Stimulated activated CD4-positive, alpha-beta T cell treated with anti-CD3 and anti-CD28 coated beads, Interleukin-15, amount 100 ng/mL, for 24 hours (primary cell): ENCODE measurements at regions not wholly inside any gene's neighbourhood (a gene's known extent, or its start where the extent isn't known, plus 50 kb on each side); places are given as distances from the start of the nearest gene placed in this dataset.

ENCODE experiments used
- DNase-seq: peaks from one replicate; pipeline ENCODE4 v3.0.0-alpha.2; 2020

GRCh38 chr16:85173981-85174751, 61.9 kb upstream of the CIBAR2 start:
- DNase-seq = no peak

GRCh38 chr16:85174871-85175723, 62.8 kb upstream of the CIBAR2 start:
- no peak for DNase-seq

DNA sequence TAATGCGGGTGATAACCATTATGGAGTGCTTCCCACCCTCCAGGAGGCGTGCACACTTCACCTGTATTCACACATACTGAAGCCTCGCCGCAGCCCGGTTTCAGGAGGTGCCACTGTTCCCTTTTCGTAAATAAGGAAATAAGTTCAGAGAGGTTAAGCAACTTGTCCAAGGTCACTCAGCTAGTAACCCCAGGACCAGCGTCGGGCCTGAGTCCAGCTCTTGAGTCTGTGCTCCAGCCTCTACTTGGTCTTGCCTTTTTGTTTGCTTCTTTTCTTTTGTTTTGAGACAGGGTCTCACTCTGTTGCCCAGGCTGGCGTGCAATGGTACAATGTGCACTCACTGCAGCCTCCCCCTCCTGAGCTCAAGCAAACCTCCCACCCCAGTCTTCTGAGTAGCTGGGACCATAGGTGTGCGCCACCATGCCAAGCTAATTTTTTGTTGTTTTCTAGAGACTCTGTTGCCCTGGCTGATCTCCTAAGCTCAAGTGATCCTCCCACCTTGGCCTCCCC, 63.5 kb upstream of the CIBAR2 start:
- no peak for DNase-seq

- no peak for DNase-seq
Observed at GRCh38 chr16:85176541-85177447, 64.5 kb upstream of the CIBAR2 start.

- DNase-seq = no peak
Observed at GRCh38 chr16:85177448-85177846, 65.2 kb upstream of the CIBAR2 start.

GRCh38 chr16:85178006-85178591, 65.8 kb upstream of the CIBAR2 start:
- DNase-seq = no peak

GRCh38 chr16:85178596-85178995, 66.3 kb upstream of the CIBAR2 start:
- DNase-seq = no peak

DNA sequence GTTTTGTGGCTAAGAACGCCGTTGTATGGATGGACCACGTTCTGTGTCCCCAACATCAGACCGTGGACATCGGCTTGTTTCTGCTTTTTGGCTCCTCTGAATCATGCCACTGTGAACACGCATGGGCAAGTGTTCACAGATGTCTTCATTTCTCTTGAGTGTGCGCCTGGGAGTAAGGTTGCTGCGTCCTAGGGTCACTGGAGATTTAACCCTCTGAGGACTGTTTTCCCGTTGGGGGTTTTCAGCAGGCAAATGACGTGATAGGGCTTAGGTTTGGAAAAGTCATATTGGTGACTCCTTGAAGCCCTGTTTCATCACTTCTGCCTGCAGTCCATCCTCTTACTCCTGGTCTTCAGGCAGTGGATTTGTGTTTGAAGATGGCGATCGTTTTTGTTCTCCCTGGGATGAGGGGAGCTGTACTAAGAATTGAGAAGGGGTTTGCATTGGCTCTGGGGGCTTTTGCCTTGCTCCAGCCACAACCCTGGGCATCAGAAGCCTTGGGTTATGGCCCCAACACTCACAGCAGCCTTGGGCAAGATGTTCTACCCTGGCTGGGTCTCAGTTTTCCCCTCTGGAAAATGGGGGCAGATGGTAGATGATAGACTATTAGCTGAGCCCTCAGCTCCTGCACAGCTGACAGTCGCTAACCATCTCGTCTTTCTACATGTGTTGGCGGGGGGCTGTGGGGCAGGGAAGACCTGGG, 67.2 kb upstream of the CIBAR2 start:
- DNase-seq = no peak

DNA sequence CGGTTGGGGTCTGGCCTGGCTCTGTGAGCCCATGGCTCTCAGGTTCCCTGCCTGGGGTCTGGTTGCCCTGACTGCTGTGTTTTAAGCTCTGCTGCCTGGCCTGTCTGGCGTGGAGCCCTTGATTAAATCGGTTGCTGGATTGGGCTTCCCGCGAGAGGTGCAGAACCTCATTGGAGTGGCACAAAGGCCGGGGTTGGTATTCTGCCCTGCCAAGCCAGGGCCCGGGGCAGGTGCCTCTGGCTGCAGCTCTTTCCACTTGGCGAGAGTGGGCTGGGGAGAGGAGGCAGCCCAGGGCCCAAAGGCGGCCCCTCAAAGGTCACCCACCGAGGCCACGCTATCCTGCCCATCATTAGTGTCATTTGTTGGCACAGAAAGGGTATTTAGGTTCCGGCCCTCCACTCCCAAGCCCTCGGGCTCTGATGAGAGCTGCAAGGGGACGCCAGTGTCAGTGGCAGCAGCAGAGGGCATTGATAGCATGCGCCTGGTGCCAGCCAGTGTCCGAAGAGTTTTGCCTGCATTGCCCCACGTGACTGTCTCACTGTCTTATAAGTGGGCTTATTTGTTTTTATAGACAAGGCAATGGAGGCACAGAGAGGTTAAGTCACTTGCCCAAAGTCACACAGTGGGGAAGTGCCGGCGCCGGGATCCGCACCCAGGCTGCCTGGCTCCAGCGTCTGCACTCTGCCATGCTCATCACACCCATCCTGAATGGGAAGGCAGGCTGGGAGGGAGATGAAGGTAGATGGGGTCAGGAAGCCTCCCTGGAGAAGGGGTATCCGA, 68.0 kb upstream of the CIBAR2 start:
- DNase-seq = no peak

DNA sequence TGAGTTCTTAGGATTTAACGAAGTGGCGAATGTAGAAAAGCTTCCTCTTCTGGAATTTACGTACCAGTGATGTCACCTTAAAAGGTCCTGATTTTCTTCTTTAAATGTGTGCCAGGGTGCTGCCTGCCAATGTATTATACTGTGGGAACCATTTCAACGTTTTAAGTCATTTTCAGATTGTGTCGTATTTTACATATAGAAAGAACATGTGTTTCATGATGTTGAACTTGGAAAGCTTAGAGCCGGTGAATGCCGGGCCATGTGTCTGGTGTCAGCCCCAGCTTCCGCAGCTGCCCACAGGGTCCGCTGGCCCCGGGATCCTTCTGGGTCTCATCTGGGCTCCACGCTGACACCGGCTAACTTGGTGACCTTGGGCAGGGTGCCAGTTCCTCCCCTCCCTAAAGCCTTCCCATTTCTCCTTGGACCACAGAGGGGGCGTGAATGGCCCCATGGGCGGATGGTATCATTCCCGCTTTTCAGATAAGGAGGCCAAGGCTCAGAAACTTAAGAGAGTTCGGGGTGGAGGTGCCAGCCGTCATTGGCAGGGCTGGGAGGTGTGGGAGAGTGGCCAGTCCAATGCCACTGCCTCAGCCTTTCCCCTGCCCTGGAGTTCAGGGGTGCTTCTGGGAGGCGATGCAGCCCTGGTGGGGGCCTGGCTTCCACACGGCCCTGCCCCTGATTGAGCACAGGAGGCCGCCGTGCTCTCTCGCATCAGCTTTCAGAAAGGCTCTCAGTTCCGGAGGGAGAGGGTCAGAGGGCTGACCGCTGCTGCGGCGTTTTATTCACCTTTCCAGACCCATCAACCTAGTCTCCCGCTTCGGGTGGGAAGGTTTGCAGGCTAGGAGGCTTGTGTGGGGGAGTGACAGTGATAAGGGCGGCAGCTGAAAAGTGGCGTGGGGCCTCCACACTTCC, 68.8 kb upstream of the CIBAR2 start:
- DNase-seq = no peak

GRCh38 chr16:85181739-85182129, 69.5 kb upstream of the CIBAR2 start:
- DNase-seq = no peak

GRCh38 chr16:85182286-85182685, 70.0 kb upstream of the CIBAR2 start:
- no peak for DNase-seq

DNA sequence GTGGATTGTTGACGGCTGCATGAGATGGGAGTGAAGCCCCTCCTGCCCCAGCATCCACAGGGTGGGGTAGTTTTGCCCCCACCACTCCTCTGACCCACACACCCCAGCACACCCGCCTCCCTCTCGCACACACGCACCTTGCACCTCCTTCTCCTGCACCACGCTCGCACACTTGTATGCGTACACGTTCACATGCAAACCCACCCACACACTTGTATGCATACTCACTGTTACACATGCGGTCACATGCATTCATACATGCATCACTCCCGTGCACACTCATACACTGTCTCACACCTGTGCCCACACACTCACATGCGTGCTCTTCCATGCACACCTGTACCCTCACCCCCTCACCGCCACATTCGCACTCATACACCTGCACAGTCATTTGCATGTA, 70.5 kb upstream of the CIBAR2 start:
- no peak for DNase-seq

DNA sequence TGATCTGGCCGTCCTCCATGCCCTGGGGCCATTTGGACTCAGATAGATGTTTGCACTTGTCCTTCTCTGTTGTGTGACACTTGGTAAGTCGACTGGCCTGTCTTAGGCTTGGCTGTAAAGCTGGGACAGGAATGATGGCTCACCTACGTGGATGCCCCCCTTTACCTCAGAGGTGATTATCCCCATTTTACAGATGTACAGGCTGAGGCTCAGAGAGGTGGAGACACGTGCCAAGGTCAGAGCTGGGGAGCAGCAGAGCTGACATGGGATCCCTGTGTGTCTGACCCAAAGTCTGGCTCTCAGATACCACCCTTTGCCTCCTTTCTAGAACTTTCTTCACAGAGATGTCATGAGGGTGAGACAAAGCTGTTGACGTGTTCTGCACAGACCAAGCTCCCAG, 71.3 kb upstream of the CIBAR2 start:
- no peak for DNase-seq

DNA sequence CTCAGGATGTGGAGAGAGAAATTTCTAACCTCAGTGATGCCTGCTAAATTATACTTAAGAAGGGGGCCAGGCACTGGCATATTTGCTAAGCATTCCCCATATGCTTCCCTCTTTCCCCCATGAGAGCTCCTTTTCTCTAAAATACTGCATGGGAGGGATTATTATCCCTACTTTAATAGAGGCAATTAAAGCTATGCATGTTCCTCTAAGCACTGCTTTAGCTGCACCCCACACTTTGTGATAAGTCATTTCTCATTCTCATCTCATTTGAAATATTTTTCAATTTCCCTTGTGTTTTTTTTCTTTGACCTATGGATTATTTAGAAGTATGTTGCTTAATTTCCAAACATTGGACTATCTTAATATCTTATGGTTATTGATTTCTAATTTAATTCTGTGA, 72.1 kb upstream of the CIBAR2 start:
- DNase-seq = no peak

DNA sequence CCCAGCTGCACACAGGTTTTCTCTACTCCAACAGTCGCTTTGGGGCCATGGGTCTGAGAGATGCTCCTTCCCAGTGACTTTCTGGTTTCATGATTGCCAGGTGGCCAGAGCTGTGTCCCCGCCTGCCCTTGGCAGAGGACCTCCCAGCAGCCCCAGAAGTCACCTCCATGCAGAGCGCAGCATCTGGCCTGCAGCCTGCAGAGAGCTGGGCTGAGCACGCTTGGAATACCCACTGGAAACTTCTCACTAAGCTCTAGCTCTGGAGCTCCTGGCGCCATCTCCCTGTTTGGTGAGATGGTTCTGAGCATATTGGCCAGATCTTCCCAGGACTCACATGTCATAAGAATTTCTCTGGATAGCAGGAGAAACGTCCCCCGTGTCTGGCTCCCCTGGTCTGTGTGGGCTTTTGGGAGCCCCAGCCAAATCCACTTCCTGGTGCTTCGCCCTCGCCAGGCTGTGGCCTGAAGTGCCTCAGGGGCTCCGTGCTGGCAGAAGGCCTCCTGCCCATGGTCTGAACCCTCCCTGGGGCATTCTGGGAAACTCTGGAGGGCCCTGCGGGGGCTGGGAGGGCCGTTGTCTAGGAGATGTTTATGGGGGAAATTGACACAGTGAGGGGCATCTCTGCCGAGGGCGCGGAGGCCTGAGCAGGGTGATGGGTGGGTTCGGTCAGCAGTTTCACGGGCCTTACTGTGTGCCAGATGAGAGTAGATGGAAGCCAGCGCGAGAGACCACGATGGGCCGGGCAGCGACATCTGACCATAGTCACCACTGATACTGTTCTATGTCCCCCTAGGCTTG, 73.2 kb upstream of the CIBAR2 start:
- DNase-seq = no peak

GRCh38 chr16:85187002-85187401, 74.7 kb upstream of the CIBAR2 start:
- no peak for DNase-seq

DNA sequence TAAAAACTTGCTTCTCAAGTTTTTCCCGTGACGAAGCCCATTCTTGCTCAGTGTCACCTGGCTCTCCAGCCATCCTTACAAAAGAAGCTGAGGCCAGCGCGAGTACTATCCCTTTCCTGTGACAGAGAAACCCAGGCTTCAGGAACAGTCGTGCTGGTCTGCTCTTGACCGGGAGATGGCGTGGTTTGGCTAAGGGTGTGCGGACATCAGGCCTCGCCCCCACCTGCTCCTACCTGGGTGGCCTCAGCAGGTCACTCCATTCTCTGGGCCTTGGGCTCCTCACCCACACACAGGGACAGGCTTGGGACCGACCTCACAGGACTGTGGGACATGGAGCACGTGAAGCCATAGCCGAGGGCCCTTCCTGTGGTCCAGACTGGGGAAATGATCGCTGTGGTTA, 75.2 kb upstream of the CIBAR2 start:
- DNase-seq = no peak

- no peak for DNase-seq
Observed at GRCh38 chr16:85187886-85188285, 75.6 kb upstream of the CIBAR2 start.
